Activated CD4-positive, alpha-beta T cell treated with anti-CD3 and anti-CD28 coated beads for 36 hours (primary cell): ENCODE measurements at regions not wholly inside any gene's neighbourhood (a gene's known extent, or its start where the extent isn't known, plus 50 kb on each side); places are given as distances from the start of the nearest gene placed in this dataset.
A peak's percentile ranks its signal among the peaks of the same experiment; 100 is the strongest.
"Not testable (repeated sequence)": the region's sequence is repeated elsewhere in the genome, so short reads cannot be mapped to it uniquely, and the experiment has no call there.

Experiments used
- ATAC-seq: fragments of 200-7000 bp; cut with Tn5 transposase; one replicate; pipeline ENCODE4 v1.10.0; 2021; ENCODE audit warnings: mild to moderate bottlenecking, moderate library complexity
- CTCF ChIA-PET: fragments of 350-600 bp; sonication (Branson Sonifier 250); formaldehyde crosslinking; loops from one replicate; lab custom pipeline; 2021; ENCODE audit warnings: antibody characterized with exemption; lab: Charles Lee
- POLR2A ChIA-PET: fragments of 350-600 bp; sonication (Branson Sonifier 250); formaldehyde crosslinking; loops from one replicate; lab custom pipeline; 2021; ENCODE audit warnings: antibody characterized with exemption, inconsistent platforms; lab: Charles Lee
- DNase-seq: peaks from one replicate; pipeline ENCODE4 v3.0.0-alpha.2; 2020
- H3K27ac Mint-ChIP-seq: one replicate; pipeline ENCODE4 v1.8.0; 2021; ENCODE audit warnings: mixed read lengths
- H3K27me3 Mint-ChIP-seq: one replicate; pipeline ENCODE4 v1.8.0; 2021; ENCODE audit warnings: mixed read lengths
- H3K36me3 Mint-ChIP-seq: one replicate; pipeline ENCODE4 v1.8.0; 2021; ENCODE audit warnings: low read depth, mixed read lengths
- H3K4me1 Mint-ChIP-seq: one replicate; pipeline ENCODE4 v1.8.0; 2021; ENCODE audit warnings: mixed read lengths
- H3K4me3 Mint-ChIP-seq: one replicate; pipeline ENCODE4 v1.8.0; 2021; ENCODE audit warnings: mild to moderate bottlenecking, moderate library complexity, mixed read lengths
- H3K9me3 Mint-ChIP-seq: one replicate; pipeline ENCODE4 v1.8.0; 2021; ENCODE audit warnings: low read depth, mixed read lengths
- intact Hi-C, 2 experiments: fragments of 100-400 bp; cut with DNase I in 1 of 2; cut with micrococcal nuclease in 1 of 2; formaldehyde crosslinking; loops; one replicate each; pipeline versions ENCODE4 v1.14.2 to v1.15.1; 2022 to 2024; cut with DNase I, micrococcal nuclease

DNA sequence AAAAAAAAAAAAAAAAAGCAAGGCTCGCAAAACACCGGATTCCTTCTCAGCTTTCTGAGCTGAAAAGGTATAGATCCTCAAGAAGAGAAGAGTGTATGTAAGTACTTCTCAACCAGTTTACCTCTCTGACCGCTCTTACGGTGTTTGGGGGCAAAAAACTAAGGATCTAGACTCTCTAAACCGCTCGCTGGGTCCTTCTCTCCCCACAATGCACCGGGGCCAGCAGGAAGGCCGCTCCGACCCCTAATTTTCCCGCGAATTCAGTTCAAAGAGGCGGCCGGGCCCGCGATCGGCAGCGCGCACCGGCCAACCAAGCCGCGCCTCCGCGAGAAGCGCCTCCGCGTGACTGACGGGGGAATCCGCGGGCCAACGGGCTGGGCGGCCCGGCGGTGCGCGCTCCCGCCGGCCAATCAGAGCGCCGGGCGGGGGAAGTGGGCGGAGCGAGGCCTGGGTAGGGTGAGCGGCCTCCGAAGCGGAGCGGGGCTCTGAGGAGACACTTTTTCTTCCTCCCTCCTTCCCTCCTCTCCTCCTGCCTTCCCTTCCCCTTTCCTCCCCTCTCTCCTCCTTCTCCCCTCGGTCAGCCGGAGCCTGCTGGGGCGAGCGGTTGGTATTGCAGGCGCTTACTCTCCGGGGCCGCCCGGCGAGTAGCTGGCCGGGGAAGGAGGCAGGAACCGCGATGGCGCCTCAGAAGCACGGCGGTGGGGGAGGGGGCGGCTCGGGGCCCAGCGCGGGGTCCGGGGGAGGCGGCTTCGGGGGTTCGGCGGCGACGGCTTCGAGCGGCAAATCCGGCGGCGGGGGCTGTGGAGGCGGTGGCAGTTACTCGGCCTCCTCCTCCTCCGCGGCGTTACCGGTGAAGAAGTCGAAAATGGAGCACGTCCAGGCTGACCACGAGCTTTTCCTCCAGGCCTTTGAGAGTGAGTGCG lies 93.0 kb downstream of the CRLF3 start:
- Mint-ChIP-seq H3K36me3 (peaks cover 18% of the 10 kb centered on the region), H3K27ac (peak overlapping the region; percentile 95), H3K4me1 (peaks cover 20% of the 10 kb centered on the region), H3K4me3 (peak overlapping the region; percentile 90)
- POLR2A ChIA-PET, CTCF ChIA-PET, H3K27me3 Mint-ChIP-seq, H3K9me3 Mint-ChIP-seq: not testable (repeated sequence)
- DNase-seq (peak; percentile 91), ATAC-seq (peak; percentile 97)
- intact Hi-C loops = loop anchor here (1.0 to 5.0 kb wide), 5 partner anchors 93 to 614 kb away; partner anchors contain the start of genes ATAD5 (in 1 of the 2), CPD (in 1 of the 2), CRLF3 (in 1 of the 2) and NSRP1 (in 1 of the 2)

DNA sequence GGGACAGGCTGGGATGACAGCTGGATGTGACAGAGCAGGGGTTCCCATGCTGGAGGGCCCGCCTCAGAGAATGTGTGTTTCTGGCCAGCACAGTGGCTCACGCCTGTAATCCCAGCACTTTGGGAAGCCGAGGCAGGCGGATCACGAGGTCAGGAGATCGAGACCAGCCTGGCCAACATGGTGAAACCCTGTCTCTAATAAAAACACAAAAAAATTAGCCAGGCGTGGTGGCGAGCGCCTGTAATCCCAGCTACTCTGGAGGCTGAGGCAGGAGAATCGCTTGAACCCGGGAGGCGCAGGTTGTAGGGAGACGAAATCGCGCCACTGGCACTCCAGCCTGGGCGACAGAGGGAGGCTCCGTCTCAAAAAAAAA lies 93.7 kb downstream of the CRLF3 start:
- POLR2A ChIA-PET, H3K9me3 Mint-ChIP-seq, H3K27me3 Mint-ChIP-seq, ATAC-seq, CTCF ChIA-PET: not testable (repeated sequence)
- peak overlapping the region; percentile 90 for H3K4me3 Mint-ChIP-seq
- intact Hi-C loops = loop anchor here (1.0 to 5.0 kb wide), 5 partner anchors 93 to 614 kb away; partner anchors contain the start of genes ATAD5 (in 1 of the 2), CPD (in 1 of the 2), CRLF3 (in 1 of the 2) and NSRP1 (in 1 of the 2)
- H3K27ac Mint-ChIP-seq = peak overlapping the region; percentile 95
- peaks cover 16% of the 10 kb centered on the region for H3K36me3 Mint-ChIP-seq
- H3K4me1 Mint-ChIP-seq = peaks cover 20% of the 10 kb centered on the region
- peak; percentile 26 for DNase-seq

DNA sequence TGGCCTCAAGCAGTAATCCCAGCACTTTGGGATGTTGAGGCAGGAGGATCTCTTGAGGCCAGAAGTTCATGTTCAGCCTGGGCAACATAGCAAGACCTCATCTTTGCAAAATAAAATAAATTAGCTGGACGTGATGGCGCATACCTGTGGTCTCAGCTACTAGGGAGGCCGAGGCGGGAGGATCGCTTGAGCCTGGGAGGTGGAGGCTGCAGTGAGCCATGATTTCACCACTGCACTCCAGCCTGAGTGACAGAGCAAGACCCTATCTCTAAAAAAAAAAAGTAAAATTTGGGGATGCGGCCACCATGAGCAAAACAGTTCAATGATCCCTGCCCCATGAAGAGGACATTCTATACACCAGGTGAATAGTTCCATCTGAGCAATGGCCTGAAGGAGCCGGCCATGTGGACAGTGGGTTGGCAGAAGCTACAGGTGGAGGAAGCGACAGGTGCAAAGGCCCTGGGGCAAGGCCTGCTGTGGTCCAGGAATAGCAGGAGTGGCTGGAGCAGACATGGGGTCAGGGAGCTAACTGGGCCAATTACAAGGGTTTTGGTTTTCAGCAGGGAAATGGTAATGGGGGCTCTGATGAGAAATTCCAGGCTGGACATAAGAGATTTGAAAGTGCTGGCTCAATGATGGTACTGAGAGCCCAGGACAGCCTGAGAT lies 94.2 kb downstream of the CRLF3 start:
- H3K9me3 Mint-ChIP-seq, POLR2A ChIA-PET, DNase-seq, ATAC-seq, H3K27me3 Mint-ChIP-seq: not testable (repeated sequence)
- H3K4me1 Mint-ChIP-seq = peaks cover 16% of the 10 kb centered on the region
- H3K27ac Mint-ChIP-seq = peak overlapping the region; percentile 95
- peaks cover 13% of the 10 kb centered on the region for H3K36me3 Mint-ChIP-seq
- peak overlapping the region; percentile 90 for H3K4me3 Mint-ChIP-seq
- CTCF ChIA-PET = interaction anchor here (1.3 kb wide), 1 partner anchor 94 kb away, joined by 4 read pairs; the partner anchor contains the start of gene CRLF3
- intact Hi-C loops = loop anchor here (5.0 kb wide), 2 partner anchors 97 to 613 kb away; partner anchors contain the start of gene NSRP1 (in 1 of the 2)

DNA sequence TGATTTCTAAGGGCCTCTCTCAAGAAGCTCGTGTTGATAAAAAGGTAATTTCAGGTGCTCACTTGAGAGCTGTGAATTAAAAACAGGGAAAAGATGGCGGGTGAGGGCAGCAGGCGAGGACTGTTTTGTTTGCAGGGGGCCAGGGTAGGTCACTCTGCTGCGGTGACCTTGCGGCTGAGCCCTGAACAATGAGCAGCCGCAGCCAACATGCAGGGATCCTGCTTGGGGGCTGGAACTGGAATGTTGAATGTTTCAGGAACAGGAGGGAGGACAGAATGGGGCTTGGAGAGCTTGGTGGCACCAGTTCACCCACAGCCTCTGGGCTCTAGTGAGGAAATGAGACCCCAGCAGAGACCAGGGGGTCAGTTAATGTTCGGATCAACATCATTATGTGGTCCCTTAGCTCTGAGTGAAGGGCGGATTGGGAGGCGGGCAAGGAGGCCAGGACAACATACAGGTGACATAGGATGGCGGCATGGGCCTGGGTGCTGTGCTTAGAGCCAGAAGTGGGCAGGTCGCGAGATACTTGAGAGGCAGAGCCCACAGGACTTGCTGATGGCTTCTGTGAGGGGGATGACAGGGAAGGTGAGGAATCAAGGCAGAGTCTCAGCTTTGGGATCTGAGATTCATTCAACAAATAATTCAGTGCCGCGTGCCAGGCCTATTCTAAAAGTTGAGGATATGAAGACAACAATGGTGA lies 94.9 kb downstream of the CRLF3 start:
- peaks cover 13% of the 10 kb centered on the region for H3K4me1 Mint-ChIP-seq
- CTCF ChIA-PET = interaction anchor here (0.6 to 1.3 kb wide), 2 partner anchors 95 to 104 kb away, joined by 3 to 4 read pairs; partner anchors contain the start of gene CRLF3
- H3K27me3 Mint-ChIP-seq, H3K36me3 Mint-ChIP-seq, DNase-seq, H3K27ac Mint-ChIP-seq, H3K9me3 Mint-ChIP-seq, ATAC-seq, POLR2A ChIA-PET: not testable (repeated sequence)
- intact Hi-C loops = loop anchor here (5.0 kb wide), 2 partner anchors 98 to 612 kb away; partner anchors contain the start of gene NSRP1 (in 1 of the 2)
- peak overlapping the region; percentile 11 for H3K4me3 Mint-ChIP-seq

DNA sequence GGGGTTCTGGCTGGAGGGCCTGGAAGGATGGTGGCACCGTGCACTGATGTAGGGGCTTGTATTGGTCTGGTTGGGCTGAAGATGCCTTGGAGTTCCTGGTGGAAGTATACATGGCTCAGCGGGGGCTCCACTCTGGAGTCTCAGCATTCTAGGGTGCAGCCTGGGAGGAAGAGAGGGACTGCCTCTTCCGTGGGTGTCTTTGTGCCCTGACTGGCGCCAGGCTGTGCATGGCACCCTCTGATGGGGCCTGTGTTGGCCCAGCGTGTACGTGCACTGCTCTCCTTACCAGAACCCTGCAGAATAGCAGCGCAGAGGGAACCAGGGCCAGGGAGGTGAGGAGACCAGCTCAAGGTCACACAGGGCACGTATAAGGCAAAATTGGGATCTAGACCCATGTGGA lies 97.0 kb downstream of the CRLF3 start:
- H3K9me3 Mint-ChIP-seq, H3K27ac Mint-ChIP-seq, intact Hi-C loops, H3K27me3 Mint-ChIP-seq, DNase-seq, H3K4me3 Mint-ChIP-seq, ATAC-seq, H3K4me1 Mint-ChIP-seq, H3K36me3 Mint-ChIP-seq, POLR2A ChIA-PET: not testable (repeated sequence)
- CTCF ChIA-PET = interaction anchor here (1.4 kb wide), 1 partner anchor 9 kb away, joined by 4 read pairs; no protein-coding TSS in a partner anchor

DNA sequence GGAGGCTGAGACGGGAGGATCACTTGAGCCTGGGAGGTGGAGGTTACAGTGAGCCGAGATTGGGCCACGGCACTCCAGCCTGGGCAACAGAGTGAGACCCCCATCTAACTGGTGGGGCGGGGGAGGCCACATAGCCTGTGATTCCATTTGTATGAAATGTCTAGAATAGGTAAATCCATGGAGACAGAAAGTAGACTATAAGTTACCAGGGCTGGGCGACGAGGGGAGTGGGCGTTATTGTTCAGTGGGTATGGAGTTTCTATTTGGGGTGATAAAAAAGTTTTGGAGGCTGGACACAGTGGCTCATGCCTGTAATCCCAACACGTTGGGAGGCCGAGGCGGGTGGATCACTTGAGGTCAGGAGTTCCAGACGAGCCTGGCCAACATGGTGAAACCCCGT lies 97.8 kb downstream of the CRLF3 start:
- H3K36me3 Mint-ChIP-seq, POLR2A ChIA-PET, H3K4me1 Mint-ChIP-seq, DNase-seq, CTCF ChIA-PET, H3K27me3 Mint-ChIP-seq, H3K9me3 Mint-ChIP-seq, H3K27ac Mint-ChIP-seq, H3K4me3 Mint-ChIP-seq, intact Hi-C loops, ATAC-seq: not testable (repeated sequence)

DNA sequence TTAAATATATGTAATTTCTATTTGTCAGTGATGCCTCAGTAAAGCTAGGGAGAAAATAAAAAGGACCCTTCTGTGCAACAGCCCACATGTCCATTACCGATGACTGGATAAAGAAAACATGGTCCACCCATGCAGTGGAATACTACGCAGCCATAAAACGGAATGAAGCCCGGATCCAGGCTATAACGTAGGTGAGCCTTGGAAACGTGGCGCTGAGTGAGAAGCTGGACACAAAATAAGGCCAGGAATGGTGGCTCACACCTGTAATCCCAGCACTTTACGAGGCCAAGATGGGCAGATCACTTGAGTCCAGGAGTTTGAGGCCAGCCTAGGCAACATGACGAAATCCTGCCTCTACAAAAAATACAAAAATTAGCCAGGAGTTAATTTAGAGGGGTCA lies 98.2 kb downstream of the CRLF3 start:
- CTCF ChIA-PET, H3K27me3 Mint-ChIP-seq, H3K4me1 Mint-ChIP-seq, H3K36me3 Mint-ChIP-seq, ATAC-seq, H3K9me3 Mint-ChIP-seq, H3K27ac Mint-ChIP-seq, H3K4me3 Mint-ChIP-seq, POLR2A ChIA-PET, DNase-seq, intact Hi-C loops: not testable (repeated sequence)

DNA sequence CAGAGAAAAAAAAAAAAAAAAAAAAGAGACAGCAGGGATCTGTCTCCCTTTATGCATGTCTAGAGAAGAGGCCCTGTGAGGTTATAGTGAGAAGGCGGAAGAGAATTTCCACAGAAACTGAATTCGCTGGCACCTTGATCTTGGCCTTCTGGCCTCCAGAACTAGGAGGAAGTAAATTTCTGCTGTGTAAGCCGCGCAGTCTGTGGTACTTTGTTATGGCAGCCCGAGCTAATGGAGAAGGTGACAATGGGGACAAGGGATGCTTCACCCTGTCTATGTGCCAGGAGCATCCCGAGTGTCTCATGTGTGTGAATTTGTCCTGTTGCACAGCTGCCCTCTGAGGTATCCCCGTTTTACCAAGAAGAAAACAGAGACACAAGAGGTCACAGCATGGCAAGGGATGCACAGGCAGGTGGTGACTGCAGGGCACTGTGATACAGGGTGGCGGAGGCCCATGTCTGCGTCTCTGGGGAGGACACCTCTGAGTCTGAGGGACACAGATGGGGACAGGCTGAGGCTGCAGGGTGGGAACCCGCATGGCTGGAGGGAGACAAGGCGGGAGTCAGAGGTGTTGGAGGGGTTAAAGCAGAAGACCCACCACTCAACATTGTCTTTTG lies 100.3 kb downstream of the CRLF3 start:
- CTCF ChIA-PET, H3K27me3 Mint-ChIP-seq, H3K36me3 Mint-ChIP-seq, DNase-seq, H3K27ac Mint-ChIP-seq, H3K4me3 Mint-ChIP-seq, ATAC-seq, POLR2A ChIA-PET, intact Hi-C loops, H3K9me3 Mint-ChIP-seq, H3K4me1 Mint-ChIP-seq: not testable (repeated sequence)

DNA sequence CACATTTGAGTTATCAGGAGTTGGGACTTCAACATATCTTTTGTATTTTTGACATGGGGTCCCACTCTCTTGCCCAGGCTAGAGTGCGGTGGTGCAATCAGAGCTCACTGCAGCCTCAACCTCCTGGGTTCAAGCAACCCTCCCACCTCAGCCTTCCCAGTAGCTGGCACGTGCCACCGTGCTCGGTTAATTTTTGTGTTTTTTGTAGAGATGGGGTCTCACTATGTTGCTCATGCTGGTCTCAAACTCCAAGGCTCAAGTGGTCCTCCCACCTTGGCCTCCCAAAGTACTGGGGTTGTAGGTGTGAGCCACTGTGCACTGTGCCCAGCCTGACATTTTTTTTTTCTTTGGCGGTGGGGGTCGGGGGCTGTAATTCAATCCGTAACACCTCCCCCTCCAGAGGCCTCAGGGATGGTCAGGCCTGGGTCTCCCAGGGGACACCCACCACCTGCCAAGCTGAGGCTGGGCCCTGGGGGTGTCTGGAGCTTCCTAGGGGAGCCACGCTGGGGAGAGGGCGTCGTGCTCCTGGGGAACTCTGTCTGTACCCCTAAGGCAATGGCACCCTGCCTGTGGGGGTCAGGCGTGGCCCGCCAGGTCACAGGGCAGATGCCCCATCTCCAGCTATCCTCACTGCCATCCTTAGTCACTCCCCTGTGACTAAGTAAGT lies 102.2 kb downstream of the CRLF3 start:
- H3K27me3 Mint-ChIP-seq, H3K4me1 Mint-ChIP-seq, DNase-seq, H3K9me3 Mint-ChIP-seq, intact Hi-C loops, ATAC-seq, H3K36me3 Mint-ChIP-seq, CTCF ChIA-PET, POLR2A ChIA-PET, H3K27ac Mint-ChIP-seq, H3K4me3 Mint-ChIP-seq: not testable (repeated sequence)

DNA sequence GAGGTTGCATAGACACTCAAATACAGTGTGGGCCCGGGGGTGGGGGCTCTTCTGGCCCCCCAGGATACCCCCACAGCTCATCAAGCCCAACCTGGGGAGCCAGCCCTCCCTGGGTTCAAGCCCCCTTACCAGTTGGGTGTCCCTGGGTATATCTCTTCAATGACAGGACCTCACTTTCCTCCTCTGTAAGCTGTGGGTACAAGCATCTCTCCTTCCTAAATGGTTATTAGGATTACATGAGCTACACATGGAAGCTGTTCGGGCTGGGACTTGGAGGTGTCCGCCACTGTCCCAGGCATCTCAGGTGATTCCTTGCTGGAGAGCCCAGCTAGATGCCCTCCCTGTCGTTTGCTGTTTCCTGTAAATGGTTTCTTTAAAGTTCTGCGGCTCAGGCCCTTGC lies 103.5 kb downstream of the CRLF3 start:
- DNase-seq, ATAC-seq, H3K4me1 Mint-ChIP-seq, CTCF ChIA-PET, H3K27me3 Mint-ChIP-seq, H3K27ac Mint-ChIP-seq, H3K9me3 Mint-ChIP-seq, intact Hi-C loops, H3K36me3 Mint-ChIP-seq, H3K4me3 Mint-ChIP-seq: not testable (repeated sequence)
- POLR2A ChIA-PET = interaction anchor here (0.6 kb wide), 1 partner anchor 27 kb away, joined by 4 read pairs; no protein-coding TSS in a partner anchor
